ENCODE measurements at regions not wholly inside any gene's neighbourhood (a gene's known extent, or its start where the extent isn't known, plus 50 kb on each side); places are given as distances from the start of the nearest gene placed in this dataset.

- Histone ChIP-seq H3K4me1 (no peaks in the 10 kb centered on the region), H3K27ac (no peak overlapping the region), H3K9me3 (no peaks in the 10 kb centered on the region), H3K36me3 (no peaks in the 10 kb centered on the region), H3K27me3 (no peaks in the 10 kb centered on the region), H3K4me3 (replicated peaks in 1 of 3) (no peak overlapping the region)
- intact Hi-C loops (cut with DNase I), result no loop called here
- TF ChIP-seq, protein P1, sequence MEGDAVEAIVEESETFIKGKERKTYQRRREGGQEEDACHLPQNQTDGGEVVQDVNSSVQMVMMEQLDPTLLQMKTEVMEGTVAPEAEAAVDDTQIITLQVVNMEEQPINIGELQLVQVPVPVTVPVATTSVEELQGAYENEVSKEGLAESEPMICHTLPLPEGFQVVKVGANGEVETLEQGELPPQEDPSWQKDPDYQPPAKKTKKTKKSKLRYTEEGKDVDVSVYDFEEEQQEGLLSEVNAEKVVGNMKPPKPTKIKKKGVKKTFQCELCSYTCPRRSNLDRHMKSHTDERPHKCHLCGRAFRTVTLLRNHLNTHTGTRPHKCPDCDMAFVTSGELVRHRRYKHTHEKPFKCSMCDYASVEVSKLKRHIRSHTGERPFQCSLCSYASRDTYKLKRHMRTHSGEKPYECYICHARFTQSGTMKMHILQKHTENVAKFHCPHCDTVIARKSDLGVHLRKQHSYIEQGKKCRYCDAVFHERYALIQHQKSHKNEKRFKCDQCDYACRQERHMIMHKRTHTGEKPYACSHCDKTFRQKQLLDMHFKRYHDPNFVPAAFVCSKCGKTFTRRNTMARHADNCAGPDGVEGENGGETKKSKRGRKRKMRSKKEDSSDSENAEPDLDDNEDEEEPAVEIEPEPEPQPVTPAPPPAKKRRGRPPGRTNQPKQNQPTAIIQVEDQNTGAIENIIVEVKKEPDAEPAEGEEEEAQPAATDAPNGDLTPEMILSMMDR (IDR thresholded peaks at IDR 0.05), result no peak
- no peak for TF ChIP-seq POLR2A (IDR thresholded peaks at IDR 0.05)
- 80 to 86% methylated on average over 1 of the region's 1 CpG for WGBS, 2 donors
- no peak for DNase-seq
Observed at GRCh38 chr3:163474766-163475165, 1603.5 kb downstream of the SI start.

- no peak for TF ChIP-seq POLR2A (IDR thresholded peaks at IDR 0.05)
- TF ChIP-seq, protein P1 (IDR thresholded peaks at IDR 0.05), result no peak
- Histone ChIP-seq H3K27ac (no peak overlapping the region), H3K9me3 (no peaks in the 10 kb centered on the region), H3K27me3 (no peaks in the 10 kb centered on the region), H3K36me3 (no peaks in the 10 kb centered on the region), H3K4me1 (no peaks in the 10 kb centered on the region), H3K4me3 (replicated peaks in 1 of 3) (no peak overlapping the region)
- 69 to 76% methylated on average over 4 of the region's 4 CpGs for WGBS, 2 donors
- no peak for DNase-seq
- intact Hi-C loops (cut with DNase I), result no loop called here
Observed at GRCh38 chr3:163468531-163469335, 1609.6 kb downstream of the SI start.

GRCh38 chr3:163462446-163462845 lies 1615.8 kb downstream of the SI start:
- Histone ChIP-seq H3K4me3 (replicated peaks in 1 of 3) (no peak overlapping the region), H3K4me1 (no peaks in the 10 kb centered on the region), H3K27me3 (no peaks in the 10 kb centered on the region), H3K27ac (no peak overlapping the region), H3K36me3 (no peaks in the 10 kb centered on the region), H3K9me3 (no peaks in the 10 kb centered on the region)
- no peak for TF ChIP-seq POLR2A (IDR thresholded peaks at IDR 0.05)
- WGBS, 2 donors, result 71 to 77% methylated on average over 1 of the region's 1 CpG
- no peak for DNase-seq
- intact Hi-C loops (cut with DNase I), result no loop called here

GRCh38 chr3:163450698-163451097 lies 1627.6 kb downstream of the SI start:
- Histone ChIP-seq H3K9me3 (no peaks in the 10 kb centered on the region), H3K4me1 (no peaks in the 10 kb centered on the region), H3K4me3 (replicated peaks in 1 of 3) (no peak overlapping the region), H3K27ac (no peak overlapping the region), H3K36me3 (no peaks in the 10 kb centered on the region), H3K27me3 (no peaks in the 10 kb centered on the region)
- TF ChIP-seq, protein P1 (IDR thresholded peaks at IDR 0.05), result no peak
- TF ChIP-seq POLR2A (IDR thresholded peaks at IDR 0.05), result no peak
- intact Hi-C loops (cut with DNase I), result no loop called here
- DNase-seq, result no peak
- whole genome bisulfite sequencing, 2 donors, result 100% methylated on average over 2 of the region's 2 CpGs; no CpG with 5 or more reads in 1 of the 2 donors

- Histone ChIP-seq H3K27ac (no peak overlapping the region), H3K27me3 (no peaks in the 10 kb centered on the region), H3K9me3 (no peaks in the 10 kb centered on the region), H3K36me3 (no peaks in the 10 kb centered on the region), H3K4me1 (no peaks in the 10 kb centered on the region), H3K4me3 (replicated peaks in 1 of 3) (no peak overlapping the region)
- intact Hi-C loops (cut with DNase I), result no loop called here
- no peak for DNase-seq
- WGBS, 2 donors, result 88 to 93% methylated on average over 2 of the region's 2 CpGs
- TF ChIP-seq POLR2A (IDR thresholded peaks at IDR 0.05), result no peak
- TF ChIP-seq, protein P1 (IDR thresholded peaks at IDR 0.05), result no peak
Observed at GRCh38 chr3:163438760-163439159, 1639.5 kb downstream of the SI start.
